SK-N-SH treated with all-trans-retinoic acid at 6 μM for 48 hours (cell line): ENCODE measurements at regions not wholly inside any gene's neighbourhood (a gene's known extent, or its start where the extent isn't known, plus 50 kb on each side); places are given as distances from the start of the nearest gene placed in this dataset.

Experiments used
- BACH2 ChIP-seq: fragments of 250-450 bp; sonication (Bioruptor Pico); IDR thresholded peaks from 2 replicates; pipeline ENCODE4 v1.9.0; 2021; ENCODE audit warnings: mild to moderate bottlenecking, borderline replicate concordance
- CREB5 ChIP-seq: fragments of 250-450 bp; sonication (Bioruptor Pico); IDR thresholded peaks from 2 replicates; pipeline ENCODE4 v1.5.1; 2020; ENCODE audit warnings: low read depth, mild to moderate bottlenecking, moderate library complexity
- CSDC2 ChIP-seq: fragments of 250-450 bp; sonication (Bioruptor Pico); IDR thresholded peaks from 2 replicates; pipeline ENCODE4 v1.5.0; 2020; ENCODE audit warnings: mild to moderate bottlenecking, moderate library complexity
- CSRNP3 ChIP-seq: fragments of 250-450 bp; sonication (Bioruptor Pico); IDR thresholded peaks from 2 replicates; pipeline ENCODE4 v1.5.1; 2021; ENCODE audit warnings: mild to moderate bottlenecking, moderate library complexity
- ESRRG ChIP-seq: fragments of 250-450 bp; sonication (Bioruptor Pico); IDR thresholded peaks from 2 replicates; pipeline ENCODE4 v1.6.1; 2021; ENCODE audit warnings: mild to moderate bottlenecking
- OSR1 ChIP-seq: fragments of 250-450 bp; sonication (Bioruptor Pico); IDR thresholded peaks from 2 replicates; pipeline ENCODE4 v1.8.0; 2022; ENCODE audit warnings: moderate library complexity, mild to moderate bottlenecking, inconsistent platforms
- POU6F1 ChIP-seq: fragments of 250-450 bp; sonication (Bioruptor Pico); IDR thresholded peaks from 2 replicates; pipeline ENCODE4 v1.8.0; 2021; ENCODE audit warnings: low read depth, mild to moderate bottlenecking, moderate library complexity, borderline replicate concordance
- RARB ChIP-seq: fragments of 250-450 bp; sonication (Bioruptor Pico); IDR thresholded peaks from 2 replicates; pipeline ENCODE4 v1.8.0; 2021; ENCODE audit warnings: mild to moderate bottlenecking, moderate library complexity
- ZNF70 ChIP-seq: fragments of 450-650 bp; formaldehyde crosslinking; IDR thresholded peaks from 2 replicates; pipeline ENCODE4 v1.5.0; 2020; ENCODE audit warnings: mild to moderate bottlenecking, moderate library complexity

GRCh38 chr21:41660748-41661147 lies 106.1 kb downstream of the RIPK4 start:
- TF ChIP-seq CSRNP3 (CRISPR knock-in tag) = no peak
- TF ChIP-seq OSR1 = no peak
- TF ChIP-seq CSDC2 (CRISPR knock-in tag) = no peak
- TF ChIP-seq ESRRG = no peak
- TF ChIP-seq CREB5 (CRISPR knock-in tag) = no peak
- TF ChIP-seq POU6F1 (CRISPR knock-in tag) = no peak
- TF ChIP-seq ZNF70 (CRISPR knock-in tag) = no peak
- TF ChIP-seq BACH2 (CRISPR knock-in tag) = no peak
- no peak for TF ChIP-seq RARB
